GM12878 (cell line): ENCODE measurements at regions not wholly inside any gene's neighbourhood (a gene's known extent, or its start where the extent isn't known, plus 50 kb on each side); places are given as distances from the start of the nearest gene placed in this dataset.

ENCODE experiments used
- ATAC-seq: fragments of 200-7000 bp; cut with Tn5 transposase; 3 replicates; pipeline ENCODE4 v1.9.1; 2020; ENCODE audit warnings: mild to moderate bottlenecking, moderate library complexity
- BruUV-seq: library from RNA; stranded (reverse); fragments of 400-500 nt; replicated peaks from 2 replicates; lab custom pipeline; 2021; lab: Mats Ljungman, UMichigan
- CTCF ChIA-PET: fragments of 300-600 bp; sonication (Branson Sonifier 250); formaldehyde crosslinking; extraction: SDS; loops from one replicate; lab custom pipeline; 2021; ENCODE audit warnings: inconsistent platforms; lab: Yijun Ruan, JAX
- POLR2A ChIA-PET: fragments of 350-600 bp; formaldehyde crosslinking; extraction: SDS; loops from one replicate; lab custom pipeline; 2021; ENCODE audit warnings: inconsistent platforms; lab: Charles Lee
- RAD21 ChIA-PET: fragments of 300-600 bp; sonication (Branson Sonifier 250); formaldehyde crosslinking; loops from one replicate; lab custom pipeline; 2023; ENCODE audit warnings: antibody characterized with exemption; ENCODE audit not compliant: unreplicated experiment; lab: Charles Lee
- SMC1A ChIA-PET: fragments of 300-600 bp; sonication (Branson Sonifier 250); formaldehyde crosslinking; loops from one replicate; lab custom pipeline; 2023; ENCODE audit not compliant: unreplicated experiment, uncharacterized antibody; lab: Charles Lee
- DNase-seq: peaks from one replicate; pipeline ENCODE4 v3.0.0-alpha.2; 2011; ENCODE audit warnings: low read depth, low spot score
- FAIRE-seq: peaks from 3 replicates; lab custom pipeline; 2011; peaks lifted over from hg19 to GRCh38; lab: Jason Lieb, UNC
- H2AFZ ChIP-seq: 2 replicates; pipeline ENCODE4 v1.6.0; 2011; ENCODE audit warnings: low read depth, low read length, control low read depth; ENCODE audit not compliant: control insufficient read depth
- H3K27ac ChIP-seq: 2 replicates; pipeline ENCODE4 v1.5.1; 2011; ENCODE audit warnings: control low read depth; ENCODE audit not compliant: control insufficient read depth, insufficient read depth
- H3K27me3 ChIP-seq, 2 experiments: replicated peaks in 1 of 2; 2 replicates each; pipeline versions ENCODE4 v1.6.0 to v1.6.1; 2011; ENCODE audit warnings: low read length in 1 of 2; ENCODE audit not compliant: control insufficient read depth in 2 of 2, insufficient read depth in 2 of 2
- H3K36me3 ChIP-seq, 2 experiments: 2 replicates each; pipeline ENCODE4 v1.5.1; 2011; ENCODE audit warnings: low read length in 1 of 2; ENCODE audit not compliant: control insufficient read depth in 2 of 2, insufficient read depth in 2 of 2
- H3K4me1 ChIP-seq: 2 replicates; pipeline ENCODE4 v1.6.1; 2011; ENCODE audit warnings: mild to moderate bottlenecking, low read length, moderate library complexity, mixed read lengths; ENCODE audit not compliant: control insufficient read depth, insufficient read depth
- H3K4me2 ChIP-seq: 2 replicates; pipeline ENCODE4 v1.6.0; 2011; ENCODE audit warnings: control low read depth; ENCODE audit not compliant: control insufficient read depth, insufficient read depth
- H3K4me3 ChIP-seq: fragments of 200-600 bp; sonication (generic); 2 replicates; pipeline ENCODE4 v1.5.1; 2016
- H3K79me2 ChIP-seq: 2 replicates; pipeline ENCODE4 v1.6.0; 2011; ENCODE audit warnings: low read length; ENCODE audit not compliant: control insufficient read depth, insufficient read depth
- H3K9ac ChIP-seq: 2 replicates; pipeline ENCODE4 v1.8.0; 2011; ENCODE audit warnings: low read length, control low read depth, mixed read lengths; ENCODE audit not compliant: control insufficient read depth, insufficient read depth
- H3K9me3 ChIP-seq: replicated peaks from 3 replicates; pipeline ENCODE4 v1.5.1; 2011; ENCODE audit warnings: mild to moderate bottlenecking, low read length; ENCODE audit not compliant: control insufficient read depth, insufficient read depth
- H4K20me1 ChIP-seq: 2 replicates; pipeline ENCODE4 v1.6.0; 2011; ENCODE audit not compliant: control insufficient read depth, insufficient read depth
- MXI1 ChIP-seq: fragments of 150-350 bp; IDR thresholded peaks from 2 replicates; pipeline ENCODE4 v1.6.1; 2011; ENCODE audit warnings: low read depth, mild to moderate bottlenecking, inconsistent platforms, low read length, improper control_type of control experiment
- NR2C1 ChIP-seq: fragments of 450-650 bp; IDR thresholded peaks from 2 replicates; pipeline ENCODE4 v1.6.1; 2017; ENCODE audit warnings: antibody characterized with exemption, mild to moderate bottlenecking, moderate library complexity
- PAX5 ChIP-seq: IDR thresholded peaks from 2 replicates; pipeline ENCODE4 v1.6.1; 2011; ENCODE audit warnings: low read depth, low read length, borderline replicate concordance
- RUNX3 ChIP-seq: IDR thresholded peaks from 2 replicates; pipeline ENCODE4 v1.6.1; 2012; ENCODE audit warnings: low read length, inconsistent platforms
- SIX5 ChIP-seq: IDR thresholded peaks from 2 replicates; pipeline ENCODE4 v1.6.1; 2011; ENCODE audit warnings: mild to moderate bottlenecking, low read depth, low read length, moderate library complexity; ENCODE audit not compliant: severe bottlenecking
- ZBED1 ChIP-seq: IDR thresholded peaks from 2 replicates; pipeline ENCODE4 v1.6.1; 2016; ENCODE audit warnings: borderline replicate concordance
- WGBS: methylation state at CpG from one replicate; pipeline ENCODE4 v1.1.6; 2016; ENCODE audit warnings: low lambda C conversion rate; ENCODE audit not compliant: insufficient replicate concordance, insufficient coverage; ENCODE audit errors: missing lambda C conversion rate; 5-methylcytosine and 5-hydroxymethylcytosine counted together
- in situ Hi-C: fragments of 300-500 bp; cut with MboI; formaldehyde crosslinking; loops from 9 replicates; pipeline ENCODE4 v1.14.3; 2018; ENCODE audit warnings: mixed read lengths
- intact Hi-C: fragments of 100-400 bp; cut with micrococcal nuclease; formaldehyde crosslinking; loops from one replicate; pipeline ENCODE4 v1.14.2; 2022; ENCODE audit not compliant: unreplicated experiment
- TF ChIP-seq, protein P1 (sequence below): fragments of 450-650 bp; formaldehyde crosslinking; IDR thresholded peaks from 2 replicates; pipeline ENCODE4 v1.4.0; 2020; ENCODE audit warnings: mild to moderate bottlenecking, moderate library complexity
- TF ChIP-seq, protein P2 (sequence below): IDR thresholded peaks from 2 replicates; pipeline ENCODE4 v1.6.1; 2011; ENCODE audit warnings: low read depth, mild to moderate bottlenecking, low read length, moderate library complexity, borderline replicate concordance; ENCODE audit errors: extremely low read depth
- TF ChIP-seq, protein P3 (sequence below): fragments of 450-650 bp; IDR thresholded peaks from 2 replicates; pipeline ENCODE4 v1.6.1; 2017; ENCODE audit warnings: mild to moderate bottlenecking, moderate library complexity

DNA sequence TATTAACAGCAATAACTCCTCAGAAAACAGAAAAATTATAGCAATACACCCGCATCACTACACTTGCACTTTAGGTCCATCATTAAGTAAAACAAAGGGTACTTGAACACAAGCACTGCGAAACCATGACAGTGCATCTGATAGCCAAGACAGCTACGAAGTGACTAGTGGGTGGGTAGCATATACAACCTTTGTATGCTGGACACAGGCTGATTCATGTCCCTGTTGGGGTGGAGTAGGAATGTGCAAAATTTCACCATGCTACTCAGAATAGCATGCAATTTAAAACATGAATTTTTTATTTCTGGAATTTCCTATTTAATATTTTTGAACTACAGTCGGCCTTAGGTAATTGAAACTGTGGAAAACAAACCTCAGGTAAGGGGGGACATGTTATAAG is 2414.1 kb downstream of the TP53TG3F start:
- Histone ChIP-seq H4K20me1 (no peaks in the 10 kb centered on the region), H3K27ac (no peak overlapping the region), H3K9ac (no peak overlapping the region), H3K4me3 (no peak overlapping the region), H3K27me3 (no peaks in the 10 kb centered on the region), H3K4me1 (no peaks in the 10 kb centered on the region), H2AFZ (no peak overlapping the region), H3K9me3 (no peaks in the 10 kb centered on the region; the same call in 2 of the 3 replicates), H3K4me2 (no peak overlapping the region), H3K79me2 (no peaks in the 10 kb centered on the region), H3K36me3 (no peaks in the 10 kb centered on the region)
- FAIRE-seq (no peak), DNase-seq (no peak), ATAC-seq (no peak)
- no peak for TF ChIP-seq SIX5
- TF ChIP-seq PAX5: no peak
- no peak for TF ChIP-seq MXI1
- ChIA-PET RAD21 (no interaction called here), SMC1A (no interaction called here), POLR2A (no interaction called here), CTCF (no interaction called here)
- no TSS peak for BruUV-seq
- 24% methylated on average over 4 of the region's 4 CpGs for WGBS
- intact Hi-C loops (no loop called here), in situ Hi-C loops (no loop called here)

DNA sequence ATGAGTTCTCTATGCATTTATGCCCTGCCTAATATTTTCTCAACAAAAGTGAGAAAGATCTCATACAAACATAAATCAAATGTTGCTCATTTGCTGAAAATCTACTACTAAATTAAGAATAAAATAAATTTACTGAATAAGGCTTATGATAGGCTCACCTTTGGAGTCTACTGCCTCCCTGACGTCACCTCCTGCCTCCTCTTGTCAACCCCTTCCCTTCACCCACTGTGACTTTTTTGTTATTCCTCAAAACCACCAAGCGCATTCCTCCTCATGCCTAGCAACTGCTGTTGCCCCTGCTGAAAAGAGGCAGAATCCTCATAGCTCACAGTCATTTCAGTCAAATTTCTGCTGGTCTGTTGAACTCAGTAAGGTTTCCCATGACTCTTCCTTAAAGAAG is 2422.2 kb downstream of the TP53TG3F start:
- Histone ChIP-seq H3K79me2 (no peaks in the 10 kb centered on the region), H4K20me1 (no peaks in the 10 kb centered on the region), H3K36me3 (no peaks in the 10 kb centered on the region), H3K4me3 (no peak overlapping the region), H2AFZ (no peak overlapping the region), H3K27me3 (no peaks in the 10 kb centered on the region), H3K9me3 (no peaks in the 10 kb centered on the region; the same call in 2 of the 3 replicates), H3K27ac (no peak overlapping the region), H3K4me1 (no peaks in the 10 kb centered on the region), H3K9ac (no peak overlapping the region), H3K4me2 (no peak overlapping the region)
- ATAC-seq (no peak), FAIRE-seq (no peak), DNase-seq (no peak)
- BruUV-seq: no TSS peak
- ChIA-PET POLR2A (no interaction called here), SMC1A (no interaction called here), RAD21 (no interaction called here), CTCF (no interaction called here)
- in situ Hi-C loops: no loop called here
- intact Hi-C loops: no loop called here
- 23% methylated on average over 2 of the region's 2 CpGs for WGBS
- TF ChIP-seq, protein P1, sequence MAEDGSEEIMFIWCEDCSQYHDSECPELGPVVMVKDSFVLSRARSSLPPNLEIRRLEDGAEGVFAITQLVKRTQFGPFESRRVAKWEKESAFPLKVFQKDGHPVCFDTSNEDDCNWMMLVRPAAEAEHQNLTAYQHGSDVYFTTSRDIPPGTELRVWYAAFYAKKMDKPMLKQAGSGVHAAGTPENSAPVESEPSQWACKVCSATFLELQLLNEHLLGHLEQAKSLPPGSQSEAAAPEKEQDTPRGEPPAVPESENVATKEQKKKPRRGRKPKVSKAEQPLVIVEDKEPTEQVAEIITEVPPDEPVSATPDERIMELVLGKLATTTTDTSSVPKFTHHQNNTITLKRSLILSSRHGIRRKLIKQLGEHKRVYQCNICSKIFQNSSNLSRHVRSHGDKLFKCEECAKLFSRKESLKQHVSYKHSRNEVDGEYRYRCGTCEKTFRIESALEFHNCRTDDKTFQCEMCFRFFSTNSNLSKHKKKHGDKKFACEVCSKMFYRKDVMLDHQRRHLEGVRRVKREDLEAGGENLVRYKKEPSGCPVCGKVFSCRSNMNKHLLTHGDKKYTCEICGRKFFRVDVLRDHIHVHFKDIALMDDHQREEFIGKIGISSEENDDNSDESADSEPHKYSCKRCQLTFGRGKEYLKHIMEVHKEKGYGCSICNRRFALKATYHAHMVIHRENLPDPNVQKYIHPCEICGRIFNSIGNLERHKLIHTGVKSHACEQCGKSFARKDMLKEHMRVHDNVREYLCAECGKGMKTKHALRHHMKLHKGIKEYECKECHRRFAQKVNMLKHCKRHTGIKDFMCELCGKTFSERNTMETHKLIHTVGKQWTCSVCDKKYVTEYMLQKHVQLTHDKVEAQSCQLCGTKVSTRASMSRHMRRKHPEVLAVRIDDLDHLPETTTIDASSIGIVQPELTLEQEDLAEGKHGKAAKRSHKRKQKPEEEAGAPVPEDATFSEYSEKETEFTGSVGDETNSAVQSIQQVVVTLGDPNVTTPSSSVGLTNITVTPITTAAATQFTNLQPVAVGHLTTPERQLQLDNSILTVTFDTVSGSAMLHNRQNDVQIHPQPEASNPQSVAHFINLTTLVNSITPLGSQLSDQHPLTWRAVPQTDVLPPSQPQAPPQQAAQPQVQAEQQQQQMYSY (CRISPR knock-in tag): no peak
- TF ChIP-seq NR2C1 (no peak), RUNX3 (no peak), ZBED1 (no peak)
- TF ChIP-seq, protein P2, sequence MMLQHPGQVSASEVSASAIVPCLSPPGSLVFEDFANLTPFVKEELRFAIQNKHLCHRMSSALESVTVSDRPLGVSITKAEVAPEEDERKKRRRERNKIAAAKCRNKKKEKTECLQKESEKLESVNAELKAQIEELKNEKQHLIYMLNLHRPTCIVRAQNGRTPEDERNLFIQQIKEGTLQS: no peak
- TF ChIP-seq, protein P3, sequence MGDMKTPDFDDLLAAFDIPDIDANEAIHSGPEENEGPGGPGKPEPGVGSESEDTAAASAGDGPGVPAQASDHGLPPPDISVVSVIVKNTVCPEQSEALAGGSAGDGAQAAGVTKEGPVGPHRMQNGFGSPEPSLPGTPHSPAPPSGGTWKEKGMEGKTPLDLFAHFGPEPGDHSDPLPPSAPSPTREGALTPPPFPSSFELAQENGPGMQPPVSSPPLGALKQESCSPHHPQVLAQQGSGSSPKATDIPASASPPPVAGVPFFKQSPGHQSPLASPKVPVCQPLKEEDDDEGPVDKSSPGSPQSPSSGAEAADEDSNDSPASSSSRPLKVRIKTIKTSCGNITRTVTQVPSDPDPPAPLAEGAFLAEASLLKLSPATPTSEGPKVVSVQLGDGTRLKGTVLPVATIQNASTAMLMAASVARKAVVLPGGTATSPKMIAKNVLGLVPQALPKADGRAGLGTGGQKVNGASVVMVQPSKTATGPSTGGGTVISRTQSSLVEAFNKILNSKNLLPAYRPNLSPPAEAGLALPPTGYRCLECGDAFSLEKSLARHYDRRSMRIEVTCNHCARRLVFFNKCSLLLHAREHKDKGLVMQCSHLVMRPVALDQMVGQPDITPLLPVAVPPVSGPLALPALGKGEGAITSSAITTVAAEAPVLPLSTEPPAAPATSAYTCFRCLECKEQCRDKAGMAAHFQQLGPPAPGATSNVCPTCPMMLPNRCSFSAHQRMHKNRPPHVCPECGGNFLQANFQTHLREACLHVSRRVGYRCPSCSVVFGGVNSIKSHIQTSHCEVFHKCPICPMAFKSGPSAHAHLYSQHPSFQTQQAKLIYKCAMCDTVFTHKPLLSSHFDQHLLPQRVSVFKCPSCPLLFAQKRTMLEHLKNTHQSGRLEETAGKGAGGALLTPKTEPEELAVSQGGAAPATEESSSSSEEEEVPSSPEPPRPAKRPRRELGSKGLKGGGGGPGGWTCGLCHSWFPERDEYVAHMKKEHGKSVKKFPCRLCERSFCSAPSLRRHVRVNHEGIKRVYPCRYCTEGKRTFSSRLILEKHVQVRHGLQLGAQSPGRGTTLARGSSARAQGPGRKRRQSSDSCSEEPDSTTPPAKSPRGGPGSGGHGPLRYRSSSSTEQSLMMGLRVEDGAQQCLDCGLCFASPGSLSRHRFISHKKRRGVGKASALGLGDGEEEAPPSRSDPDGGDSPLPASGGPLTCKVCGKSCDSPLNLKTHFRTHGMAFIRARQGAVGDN: no peak
